Right lobe of liver (tissue), 6 donors: ENCODE measurements at regions not wholly inside any gene's neighbourhood (a gene's known extent, or its start where the extent isn't known, plus 50 kb on each side); places are given as distances from the start of the nearest gene placed in this dataset.

Experiments used
- ATAC-seq, 4 donors: fragments of 200-7000 bp; cut with Tn5 transposase; one replicate each; pipeline ENCODE4 v1.9.1; 2020; ENCODE audit warnings: mild to moderate bottlenecking in 4 of 4, moderate library complexity in 4 of 4
- DNase-seq, 3 donors: peaks; one replicate each; pipeline ENCODE4 v3.0.0-alpha.2; 2020
- H3K27ac ChIP-seq, 3 donors: fragments of 200-600 bp; one replicate each; pipeline ENCODE4 v1.8.0; 2022
- H3K27me3 ChIP-seq, 2 donors: fragments of 200-600 bp; one replicate each; pipeline ENCODE4 v1.8.0; 2022
- H3K36me3 ChIP-seq, 4 donors: fragments of 200-600 bp; sonication (generic) in 1 of 4; one replicate each; pipeline versions ENCODE4 v1.5.1 to v1.8.0; 2017 to 2022; ENCODE audit warnings: control low read depth in 1 of 4
- H3K4me1 ChIP-seq, 4 donors: fragments of 200-600 bp; sonication (generic) in 1 of 4; one replicate each; pipeline versions ENCODE4 v1.5.1 to v1.8.0; 2017 to 2022; ENCODE audit warnings: control low read depth in 1 of 4
- H3K4me3 ChIP-seq, 3 donors: fragments of 200-600 bp; one replicate each; pipeline ENCODE4 v1.8.0; 2022
- H3K9me3 ChIP-seq, 4 donors: fragments of 200-600 bp; sonication (generic) in 1 of 4; one replicate each; pipeline versions ENCODE4 v1.5.1 to v1.8.0; 2017 to 2022; ENCODE audit warnings: control low read depth in 1 of 4
- POLR2A ChIP-seq: fragments of 450-650 bp; IDR thresholded peaks from one replicate; pipeline ENCODE4 v1.6.1; 2017; ENCODE audit warnings: antibody characterized with exemption, mild to moderate bottlenecking
- WGBS: methylation state at CpG from one replicate; pipeline ENCODE4 v1.1.6; 2018; ENCODE audit warnings: low coverage, low lambda C conversion rate; ENCODE audit not compliant: insufficient coverage; ENCODE audit errors: missing lambda C conversion rate; 5-methylcytosine and 5-hydroxymethylcytosine counted together
- intact Hi-C, 2 donors: fragments of 100-400 bp; cut with DNase I; formaldehyde crosslinking; loops; one replicate each; pipeline versions ENCODE4 v1.11.2 to v1.14.1; 2022
- TF ChIP-seq, protein P1 (sequence below), 4 donors: fragments of 200-600 bp in 3 of 4; fragments of 450-650 bp in 1 of 4; IDR thresholded peaks; one replicate each; pipeline versions ENCODE4 v1.5.1 to v1.8.0; 2016 to 2022; ENCODE audit warnings: antibody characterized with exemption in 4 of 4, mild to moderate bottlenecking in 2 of 4
- donor health status: DM: no; HTN: yes; CAD: no.
- donor health status: DM: no; HTN: no; CAD: no.
- donor health status: DM: no; HTN: no; CAD: no.
- donor health status: DM: no; HTN: yes; CAD: no.
- donor health status: DM: no; HTN: yes; CAD: no.

DNA sequence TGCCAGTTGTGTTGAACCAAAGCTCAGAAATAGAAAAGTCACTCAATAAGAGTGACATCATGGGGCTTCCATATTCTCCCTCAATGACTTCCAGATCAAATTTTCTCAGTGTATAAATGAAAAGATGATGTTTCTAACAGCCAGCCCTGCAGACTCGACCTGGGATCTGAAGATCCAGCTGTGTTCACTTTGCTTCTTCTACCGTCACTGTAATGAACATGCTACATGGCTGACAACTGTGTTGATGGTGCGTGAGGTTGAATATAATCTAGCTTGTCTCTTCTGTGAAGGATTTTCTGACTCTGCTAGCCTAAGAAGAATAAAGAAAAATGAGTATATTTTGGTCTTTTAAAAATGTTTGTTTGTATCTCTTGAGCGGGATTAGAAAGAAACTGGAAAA, 577.8 kb downstream of the ETNK1 start:
- H3K4me3 ChIP-seq = no peak overlapping the region
- H3K9me3 ChIP-seq = no peaks in the 10 kb centered on the region
- 64% methylated on average over 4 of the region's 4 CpGs for WGBS
- H3K27me3 ChIP-seq = no peaks in the 10 kb centered on the region
- H3K27ac ChIP-seq = no peak overlapping the region
- no peaks in the 10 kb centered on the region for H3K4me1 ChIP-seq
- TF ChIP-seq, protein P1, sequence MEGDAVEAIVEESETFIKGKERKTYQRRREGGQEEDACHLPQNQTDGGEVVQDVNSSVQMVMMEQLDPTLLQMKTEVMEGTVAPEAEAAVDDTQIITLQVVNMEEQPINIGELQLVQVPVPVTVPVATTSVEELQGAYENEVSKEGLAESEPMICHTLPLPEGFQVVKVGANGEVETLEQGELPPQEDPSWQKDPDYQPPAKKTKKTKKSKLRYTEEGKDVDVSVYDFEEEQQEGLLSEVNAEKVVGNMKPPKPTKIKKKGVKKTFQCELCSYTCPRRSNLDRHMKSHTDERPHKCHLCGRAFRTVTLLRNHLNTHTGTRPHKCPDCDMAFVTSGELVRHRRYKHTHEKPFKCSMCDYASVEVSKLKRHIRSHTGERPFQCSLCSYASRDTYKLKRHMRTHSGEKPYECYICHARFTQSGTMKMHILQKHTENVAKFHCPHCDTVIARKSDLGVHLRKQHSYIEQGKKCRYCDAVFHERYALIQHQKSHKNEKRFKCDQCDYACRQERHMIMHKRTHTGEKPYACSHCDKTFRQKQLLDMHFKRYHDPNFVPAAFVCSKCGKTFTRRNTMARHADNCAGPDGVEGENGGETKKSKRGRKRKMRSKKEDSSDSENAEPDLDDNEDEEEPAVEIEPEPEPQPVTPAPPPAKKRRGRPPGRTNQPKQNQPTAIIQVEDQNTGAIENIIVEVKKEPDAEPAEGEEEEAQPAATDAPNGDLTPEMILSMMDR (IDR thresholded peaks at IDR 0.05) = no peak
- TF ChIP-seq POLR2A = no peak
- H3K36me3 ChIP-seq = no peaks in the 10 kb centered on the region
- intact Hi-C loops = no loop called here
- DNase-seq (no peak), ATAC-seq (no peak)

DNA sequence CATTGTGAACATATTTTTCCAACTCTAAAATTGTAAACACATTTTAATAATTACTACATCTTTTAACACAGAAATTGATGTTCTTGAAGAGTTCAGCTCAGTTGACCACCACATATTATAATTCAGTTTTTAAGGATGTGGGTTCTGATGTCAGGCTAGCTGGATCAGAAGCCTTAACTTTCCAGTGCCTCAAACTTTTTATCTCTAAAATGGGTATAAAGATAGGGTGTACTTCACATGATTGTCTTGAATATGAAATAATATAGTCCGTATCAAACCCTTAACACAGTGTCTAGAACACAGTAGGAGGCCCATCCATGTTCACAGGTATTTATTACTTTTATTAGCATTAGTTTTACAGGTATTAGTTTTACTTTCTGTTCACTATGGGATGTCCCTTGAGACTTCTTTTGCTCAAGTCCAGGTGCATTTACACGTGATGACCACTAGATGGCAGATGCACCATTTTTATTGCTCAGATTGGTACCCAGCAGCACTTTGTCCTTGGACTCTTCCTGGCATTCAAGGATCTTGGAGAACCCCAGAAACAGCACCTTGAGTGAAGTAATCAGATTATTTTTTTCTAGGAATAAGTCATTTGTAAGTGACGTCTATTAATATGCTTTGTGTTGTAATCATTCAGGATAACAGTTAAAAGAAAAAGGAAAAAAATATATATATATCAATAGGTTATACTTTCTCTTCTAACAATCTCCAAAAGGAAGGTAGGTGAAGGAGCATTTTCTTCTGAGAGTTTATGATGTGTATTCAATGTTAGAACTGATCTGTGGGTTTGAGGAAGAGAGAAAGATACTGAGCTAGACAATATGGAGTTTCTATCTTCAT, 580.2 kb downstream of the ETNK1 start:
- Histone ChIP-seq H3K27me3 (no peaks in the 10 kb centered on the region), H3K36me3 (no peaks in the 10 kb centered on the region), H3K9me3 (no peaks in the 10 kb centered on the region), H3K4me1 (no peaks in the 10 kb centered on the region), H3K27ac (no peak overlapping the region), H3K4me3 (no peak overlapping the region)
- WGBS = 2% methylated on average over 3 of the region's 3 CpGs
- TF ChIP-seq, protein P1 (IDR thresholded peaks at IDR 0.05) = peak; percentile 87 to 93 (median 92)
- no peak for TF ChIP-seq POLR2A
- DNase-seq (no peak), ATAC-seq (peak; percentile 88 to 94 (median 92))
- intact Hi-C loops = no loop called here

DNA sequence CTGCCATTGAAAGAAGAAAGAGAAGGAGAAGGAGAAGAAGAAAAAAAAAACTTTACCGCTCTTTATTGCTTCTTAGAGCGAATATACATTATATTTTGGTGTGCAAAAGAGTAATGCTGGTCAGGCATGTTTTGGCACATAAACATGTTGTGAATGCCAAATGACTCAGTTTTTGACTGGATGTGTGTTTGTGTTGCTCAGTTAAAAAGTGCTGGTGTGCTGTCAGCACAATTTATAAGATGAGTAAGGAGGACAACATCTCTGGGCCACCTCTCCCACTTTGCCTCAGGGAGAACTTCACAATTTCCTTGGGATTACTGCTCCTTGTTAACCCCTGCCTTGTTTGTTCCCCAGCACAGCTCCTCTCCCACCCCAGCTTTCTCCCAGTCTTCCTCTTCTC, 584.8 kb downstream of the ETNK1 start:
- no peaks in the 10 kb centered on the region for H3K36me3 ChIP-seq
- DNase-seq (no peak), ATAC-seq (no peak)
- TF ChIP-seq POLR2A = no peak
- TF ChIP-seq, protein P1 (IDR thresholded peaks at IDR 0.05) = no peak
- no peaks in the 10 kb centered on the region for H3K27me3 ChIP-seq
- WGBS = 36% methylated on average over 2 of the region's 2 CpGs
- H3K9me3 ChIP-seq = no peaks in the 10 kb centered on the region
- no peak overlapping the region for H3K27ac ChIP-seq
- H3K4me3 ChIP-seq = no peak overlapping the region
- intact Hi-C loops = loop anchor here in 1 of 2 donors (10.0 kb wide), 1 partner anchor 155 kb away; no protein-coding TSS in a partner anchor
- H3K4me1 ChIP-seq = no peaks in the 10 kb centered on the region

DNA sequence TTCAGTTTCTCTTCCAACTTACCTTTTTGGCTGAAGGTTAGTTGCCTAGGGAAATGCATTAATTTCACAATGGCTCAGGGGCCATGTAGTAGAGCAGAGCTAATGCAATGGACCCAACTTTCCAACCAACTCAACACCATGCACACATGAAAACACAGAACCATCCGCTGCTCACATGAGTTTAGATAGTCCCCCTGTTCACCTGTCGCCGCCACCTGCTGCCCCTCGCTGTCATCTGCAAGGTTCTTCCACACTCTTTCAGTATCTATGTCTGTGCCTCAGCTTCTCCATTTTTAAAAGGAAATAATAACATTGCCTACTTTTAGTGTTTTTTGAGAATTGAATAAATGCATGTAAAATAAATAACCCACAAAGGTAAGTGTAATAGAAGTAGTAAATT, 585.6 kb downstream of the ETNK1 start:
- intact Hi-C loops = loop anchor here in 1 of 2 donors (10.0 kb wide), 1 partner anchor 154 kb away; no protein-coding TSS in a partner anchor
- Histone ChIP-seq H3K4me1 (no peaks in the 10 kb centered on the region), H3K27me3 (no peaks in the 10 kb centered on the region), H3K9me3 (no peaks in the 10 kb centered on the region), H3K27ac (no peak overlapping the region), H3K36me3 (no peaks in the 10 kb centered on the region), H3K4me3 (no peak overlapping the region)
- DNase-seq (no peak), ATAC-seq (no peak)
- WGBS = 99% methylated on average over 4 of the region's 4 CpGs
- no peak for TF ChIP-seq POLR2A
- TF ChIP-seq, protein P1 (IDR thresholded peaks at IDR 0.05) = no peak
